Right lobe of liver (tissue), 6 donors: ENCODE measurements at regions not wholly inside any gene's neighbourhood (a gene's known extent, or its start where the extent isn't known, plus 50 kb on each side); places are given as distances from the start of the nearest gene placed in this dataset.
A peak's percentile ranks its signal among the peaks of the same experiment; 100 is the strongest.
"Not testable (repeated sequence)": the region's sequence is repeated elsewhere in the genome, so short reads cannot be mapped to it uniquely, and the experiment has no call there.

Experiments
- ATAC-seq, 4 donors: fragments of 200-7000 bp; cut with Tn5 transposase; one replicate each; pipeline ENCODE4 v1.9.1; 2020; ENCODE audit warnings: mild to moderate bottlenecking in 4 of 4, moderate library complexity in 4 of 4
- DNase-seq, 3 donors: peaks; one replicate each; pipeline ENCODE4 v3.0.0-alpha.2; 2020
- H3K27ac ChIP-seq, 3 donors: fragments of 200-600 bp; one replicate each; pipeline ENCODE4 v1.8.0; 2022
- H3K27me3 ChIP-seq, 2 donors: fragments of 200-600 bp; one replicate each; pipeline ENCODE4 v1.8.0; 2022
- H3K36me3 ChIP-seq, 4 donors: fragments of 200-600 bp; sonication (generic) in 1 of 4; one replicate each; pipeline versions ENCODE4 v1.5.1 to v1.8.0; 2017 to 2022; ENCODE audit warnings: control low read depth in 1 of 4
- H3K4me1 ChIP-seq, 4 donors: fragments of 200-600 bp; sonication (generic) in 1 of 4; one replicate each; pipeline versions ENCODE4 v1.5.1 to v1.8.0; 2017 to 2022; ENCODE audit warnings: control low read depth in 1 of 4
- H3K4me3 ChIP-seq, 3 donors: fragments of 200-600 bp; one replicate each; pipeline ENCODE4 v1.8.0; 2022
- H3K9me3 ChIP-seq, 4 donors: fragments of 200-600 bp; sonication (generic) in 1 of 4; one replicate each; pipeline versions ENCODE4 v1.5.1 to v1.8.0; 2017 to 2022; ENCODE audit warnings: control low read depth in 1 of 4
- POLR2A ChIP-seq: fragments of 450-650 bp; IDR thresholded peaks from one replicate; pipeline ENCODE4 v1.6.1; 2017; ENCODE audit warnings: antibody characterized with exemption, mild to moderate bottlenecking
- WGBS: methylation state at CpG from one replicate; pipeline ENCODE4 v1.1.6; 2018; ENCODE audit warnings: low coverage, low lambda C conversion rate; ENCODE audit not compliant: insufficient coverage; ENCODE audit errors: missing lambda C conversion rate; 5-methylcytosine and 5-hydroxymethylcytosine counted together
- intact Hi-C, 2 donors: fragments of 100-400 bp; cut with DNase I; formaldehyde crosslinking; loops; one replicate each; pipeline versions ENCODE4 v1.11.2 to v1.14.1; 2022
- TF ChIP-seq, protein P1 (sequence below), 4 donors: fragments of 200-600 bp in 3 of 4; fragments of 450-650 bp in 1 of 4; IDR thresholded peaks; one replicate each; pipeline versions ENCODE4 v1.5.1 to v1.8.0; 2016 to 2022; ENCODE audit warnings: antibody characterized with exemption in 4 of 4, mild to moderate bottlenecking in 2 of 4
- donor health status: DM: no; HTN: yes; CAD: no.
- donor health status: DM: no; HTN: no; CAD: no.
- donor health status: DM: no; HTN: no; CAD: no.
- donor health status: DM: no; HTN: yes; CAD: no.
- donor health status: DM: no; HTN: yes; CAD: no.

GRCh38 chr1:192497214-192497794 is 78.3 kb upstream of the RGS1 start:
- H3K9me3 ChIP-seq = no peaks in the 10 kb centered on the region
- no peaks in the 10 kb centered on the region for H3K36me3 ChIP-seq
- WGBS = 87% methylated on average over 2 of the region's 2 CpGs
- ATAC-seq = no peak
- intact Hi-C loops = no loop called here
- no peak overlapping the region for H3K4me3 ChIP-seq
- H3K27me3 ChIP-seq = no peaks in the 10 kb centered on the region
- TF ChIP-seq, protein P1, sequence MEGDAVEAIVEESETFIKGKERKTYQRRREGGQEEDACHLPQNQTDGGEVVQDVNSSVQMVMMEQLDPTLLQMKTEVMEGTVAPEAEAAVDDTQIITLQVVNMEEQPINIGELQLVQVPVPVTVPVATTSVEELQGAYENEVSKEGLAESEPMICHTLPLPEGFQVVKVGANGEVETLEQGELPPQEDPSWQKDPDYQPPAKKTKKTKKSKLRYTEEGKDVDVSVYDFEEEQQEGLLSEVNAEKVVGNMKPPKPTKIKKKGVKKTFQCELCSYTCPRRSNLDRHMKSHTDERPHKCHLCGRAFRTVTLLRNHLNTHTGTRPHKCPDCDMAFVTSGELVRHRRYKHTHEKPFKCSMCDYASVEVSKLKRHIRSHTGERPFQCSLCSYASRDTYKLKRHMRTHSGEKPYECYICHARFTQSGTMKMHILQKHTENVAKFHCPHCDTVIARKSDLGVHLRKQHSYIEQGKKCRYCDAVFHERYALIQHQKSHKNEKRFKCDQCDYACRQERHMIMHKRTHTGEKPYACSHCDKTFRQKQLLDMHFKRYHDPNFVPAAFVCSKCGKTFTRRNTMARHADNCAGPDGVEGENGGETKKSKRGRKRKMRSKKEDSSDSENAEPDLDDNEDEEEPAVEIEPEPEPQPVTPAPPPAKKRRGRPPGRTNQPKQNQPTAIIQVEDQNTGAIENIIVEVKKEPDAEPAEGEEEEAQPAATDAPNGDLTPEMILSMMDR (IDR thresholded peaks at IDR 0.05) = no peak
- TF ChIP-seq POLR2A = no peak
- no peaks in the 10 kb centered on the region for H3K4me1 ChIP-seq
- no peak for DNase-seq
- no peak overlapping the region for H3K27ac ChIP-seq

- H3K27me3 ChIP-seq, ATAC-seq, DNase-seq, intact Hi-C loops, H3K36me3 ChIP-seq, H3K27ac ChIP-seq, H3K9me3 ChIP-seq, H3K4me3 ChIP-seq, H3K4me1 ChIP-seq: not testable (repeated sequence)
- WGBS = 93% methylated on average over 7 of the region's 13 CpGs
Measured at GRCh38 chr1:192498092-192498491, 77.5 kb upstream of the RGS1 start.

- intact Hi-C loops, H3K9me3 ChIP-seq, DNase-seq, H3K36me3 ChIP-seq, H3K27ac ChIP-seq, H3K4me3 ChIP-seq, H3K27me3 ChIP-seq, H3K4me1 ChIP-seq: not testable (repeated sequence)
- 96% methylated on average over 4 of the region's 29 CpGs for WGBS
- ATAC-seq = peak in 1 of 4 donors; percentile 17
Measured at GRCh38 chr1:192499061-192499581, 76.5 kb upstream of the RGS1 start.

DNA sequence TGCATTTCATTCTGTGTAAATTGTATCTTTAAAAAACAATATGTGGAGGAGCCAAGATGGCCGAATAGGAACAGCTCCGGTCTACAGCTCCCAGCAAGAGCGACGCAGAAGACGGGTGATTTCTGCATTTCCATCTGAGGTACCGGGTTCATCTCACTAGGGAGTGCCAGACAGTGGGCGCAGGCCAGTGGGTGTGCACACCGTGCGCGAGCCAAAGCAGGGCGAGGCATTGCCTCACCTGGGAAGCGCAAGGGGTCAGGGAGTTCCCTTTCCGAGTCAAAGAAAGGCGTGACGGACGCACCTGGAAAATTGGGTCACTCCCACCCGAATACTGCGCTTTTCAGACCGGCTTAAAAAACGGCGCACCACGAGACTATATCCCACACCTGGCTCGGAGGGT is 75.0 kb upstream of the RGS1 start:
- WGBS = 90% methylated on average over 21 of the region's 23 CpGs
- H3K9me3 ChIP-seq, intact Hi-C loops, H3K27me3 ChIP-seq, ATAC-seq, H3K4me3 ChIP-seq, H3K36me3 ChIP-seq, H3K27ac ChIP-seq, H3K4me1 ChIP-seq, DNase-seq: not testable (repeated sequence)

- 20% methylated on average over 2 of the region's 2 CpGs for WGBS
- intact Hi-C loops = no loop called here
- Histone ChIP-seq H3K27ac (no peak overlapping the region), H3K9me3 (no peaks in the 10 kb centered on the region), H3K36me3 (no peaks in the 10 kb centered on the region), H3K27me3 (no peaks in the 10 kb centered on the region), H3K4me1 (no peaks in the 10 kb centered on the region), H3K4me3 (no peak overlapping the region)
- no peak for DNase-seq
- ATAC-seq = peak in 2 of 4 donors; percentile 26 to 42
- TF ChIP-seq, protein P1 (IDR thresholded peaks at IDR 0.05) = peak in 2 of 4 donors; percentile 18 to 27
- TF ChIP-seq POLR2A = no peak
Measured at GRCh38 chr1:192506741-192507155, 68.8 kb upstream of the RGS1 start.

- TF ChIP-seq POLR2A = no peak
- TF ChIP-seq, protein P1 (IDR thresholded peaks at IDR 0.05) = no peak
- intact Hi-C loops = no loop called here
- no peak overlapping the region for H3K4me3 ChIP-seq
- no peaks in the 10 kb centered on the region for H3K36me3 ChIP-seq
- H3K9me3 ChIP-seq = no peaks in the 10 kb centered on the region
- H3K4me1 ChIP-seq = no peaks in the 10 kb centered on the region
- DNase-seq = peak in 2 of 3 donors; percentile 20 to 47
- peak; percentile 54 to 75 (median 73) for ATAC-seq
- WGBS = 53% methylated on average over 2 of the region's 2 CpGs
- H3K27ac ChIP-seq = no peak overlapping the region
- no peaks in the 10 kb centered on the region for H3K27me3 ChIP-seq
Measured at GRCh38 chr1:192512426-192513162, 63.0 kb upstream of the RGS1 start.
